H9 (cell line): ENCODE measurements at regions not wholly inside any gene's neighbourhood (a gene's known extent, or its start where the extent isn't known, plus 50 kb on each side); places are given as distances from the start of the nearest gene placed in this dataset.

Experiments used
- DNase-seq: peaks from one replicate; pipeline ENCODE4 v3.0.0-alpha.2; 2017
- H2AFZ ChIP-seq: one replicate; pipeline ENCODE4 v1.6.1; 2013; ENCODE audit warnings: mild to moderate bottlenecking, low read length, control low read depth, moderate library complexity
- H2AK5ac ChIP-seq: 2 replicates; pipeline ENCODE4 v1.6.1; 2013; ENCODE audit warnings: low read length, control low read depth, mixed read lengths; ENCODE audit not compliant: insufficient read length
- H2BK120ac ChIP-seq: one replicate; pipeline ENCODE4 v1.6.1; 2013; ENCODE audit warnings: low read depth, mild to moderate bottlenecking, low read length, control low read depth, inconsistent platforms; ENCODE audit not compliant: poor library complexity, severe bottlenecking
- H2BK12ac ChIP-seq: 2 replicates; pipeline ENCODE4 v1.6.1; 2013; ENCODE audit warnings: low read length, control low read depth, mixed read lengths, low read depth; ENCODE audit not compliant: insufficient read length
- H2BK15ac ChIP-seq: 2 replicates; pipeline ENCODE4 v1.6.1; 2013; ENCODE audit warnings: low read depth, low read length, control low read depth
- H2BK20ac ChIP-seq: one replicate; pipeline ENCODE4 v1.6.1; 2013; ENCODE audit warnings: low read depth, mild to moderate bottlenecking, low read length, control low read depth, inconsistent platforms; ENCODE audit not compliant: poor library complexity, severe bottlenecking
- H2BK5ac ChIP-seq: 2 replicates; pipeline ENCODE4 v1.6.1; 2013; ENCODE audit warnings: low read length, control low read depth, mixed read lengths; ENCODE audit not compliant: insufficient read length
- H3K14ac ChIP-seq: 2 replicates; pipeline ENCODE4 v1.6.1; 2013; ENCODE audit warnings: low read length, control low read depth; ENCODE audit not compliant: insufficient read depth
- H3K18ac ChIP-seq: 2 replicates; pipeline ENCODE4 v1.6.1; 2013; ENCODE audit warnings: low read depth, mild to moderate bottlenecking, mixed read lengths, low read length, control low read depth; ENCODE audit not compliant: insufficient read length
- H3K23ac ChIP-seq: 2 replicates; pipeline ENCODE4 v1.6.1; 2013; ENCODE audit warnings: low read length, control low read depth, mixed read lengths, low read depth; ENCODE audit not compliant: insufficient read length
- H3K23me2 ChIP-seq: 2 replicates; pipeline ENCODE4 v1.6.1; 2013; ENCODE audit warnings: low read depth, mild to moderate bottlenecking, mixed read lengths, low read length, control low read depth; ENCODE audit not compliant: insufficient read length, poor library complexity, severe bottlenecking
- H3K27ac ChIP-seq: 2 replicates; pipeline ENCODE4 v1.5.1; 2013; ENCODE audit warnings: low read length, control low read depth, mixed read lengths, low read depth; ENCODE audit not compliant: insufficient read length
- H3K27me3 ChIP-seq: 2 replicates; pipeline ENCODE4 v1.6.1; 2013; ENCODE audit warnings: low read length, control low read depth, inconsistent platforms; ENCODE audit not compliant: insufficient read depth
- H3K4ac ChIP-seq: 2 replicates; pipeline ENCODE4 v1.6.1; 2013; ENCODE audit warnings: low read depth, mild to moderate bottlenecking, control low read depth, inconsistent platforms, low read length, moderate library complexity
- H3K4me1 ChIP-seq: 2 replicates; pipeline ENCODE4 v1.6.1; 2013; ENCODE audit warnings: low read length, control low read depth, inconsistent platforms; ENCODE audit not compliant: insufficient read depth
- H3K4me2 ChIP-seq: 2 replicates; pipeline ENCODE4 v1.6.1; 2013; ENCODE audit warnings: low read length, control low read depth, mixed read lengths; ENCODE audit not compliant: insufficient read length, insufficient read depth
- H3K56ac ChIP-seq: 2 replicates; pipeline ENCODE4 v1.6.1; 2013; ENCODE audit warnings: low read depth, mild to moderate bottlenecking, mixed read lengths, low read length, control low read depth; ENCODE audit not compliant: insufficient read length
- H3K79me1 ChIP-seq: 2 replicates; pipeline ENCODE4 v1.6.1; 2013; ENCODE audit warnings: low read depth, mild to moderate bottlenecking, moderate library complexity, low read length, control low read depth, inconsistent platforms; ENCODE audit not compliant: insufficient read depth, poor library complexity, severe bottlenecking
- H3K79me2 ChIP-seq: 2 replicates; pipeline ENCODE4 v1.6.1; 2013; ENCODE audit warnings: low read length, control low read depth, inconsistent platforms; ENCODE audit not compliant: insufficient read depth
- H3K9ac ChIP-seq: 2 replicates; pipeline ENCODE4 v1.6.1; 2013; ENCODE audit warnings: low read length, control low read depth, mixed read lengths; ENCODE audit not compliant: insufficient read length; ENCODE audit errors: extremely low read depth
- H3K9me3 ChIP-seq: one replicate; pipeline ENCODE4 v1.6.1; 2013; ENCODE audit warnings: low read depth, low read length, inconsistent platforms; ENCODE audit not compliant: control insufficient read depth
- H3T11ph ChIP-seq: one replicate; pipeline ENCODE4 v1.6.1; 2013; ENCODE audit warnings: mild to moderate bottlenecking, low read length, control low read depth, inconsistent platforms
- H4K20me1 ChIP-seq: one replicate; pipeline ENCODE4 v1.6.1; 2013; ENCODE audit not compliant: control insufficient read depth, insufficient read length, insufficient read depth
- H4K5ac ChIP-seq: 2 replicates; pipeline ENCODE4 v1.6.1; 2013; ENCODE audit warnings: low read depth, mild to moderate bottlenecking, mixed read lengths, low read length, control low read depth; ENCODE audit not compliant: insufficient read length
- H4K8ac ChIP-seq: replicated peaks from 2 replicates; pipeline ENCODE4 v1.6.1; 2013; ENCODE audit warnings: low read length, control low read depth, mixed read lengths, low read depth; ENCODE audit not compliant: insufficient read length
- H4K91ac ChIP-seq: 2 replicates; pipeline ENCODE4 v1.6.1; 2013; ENCODE audit warnings: low read depth, mild to moderate bottlenecking, moderate library complexity, mixed read lengths, low read length, control low read depth; ENCODE audit not compliant: insufficient read length
- H3K27ac Mint-ChIP-seq, 3 experiments: 2 replicates in 2 of 3; 3 replicates in 1 of 3; pipeline ENCODE4 v1.8.0; 2020 to 2021; ENCODE audit warnings: mixed read lengths in 3 of 3, mild to moderate bottlenecking in 1 of 3, moderate library complexity in 1 of 3
- H3K27me3 Mint-ChIP-seq: 2 replicates; pipeline ENCODE4 v1.8.0; 2021; ENCODE audit warnings: low read depth, mild to moderate bottlenecking, moderate library complexity, mixed read lengths
- H3K36me3 Mint-ChIP-seq, 3 experiments: 2 replicates in 2 of 3; 3 replicates in 1 of 3; pipeline ENCODE4 v1.8.0; 2020 to 2021; ENCODE audit warnings: low read depth in 3 of 3, mixed read lengths in 3 of 3; ENCODE audit not compliant: insufficient read depth in 1 of 3
- H3K4me1 Mint-ChIP-seq, 2 experiments: 2 replicates each; pipeline ENCODE4 v1.8.0; 2020; ENCODE audit warnings: mixed read lengths in 2 of 2
- H3K4me3 Mint-ChIP-seq, 2 experiments: 2 replicates in 1 of 2; 3 replicates in 1 of 2; pipeline ENCODE4 v1.8.0; 2020 to 2021; ENCODE audit warnings: mild to moderate bottlenecking in 2 of 2, mixed read lengths in 2 of 2, moderate library complexity in 1 of 2
- H3K9me3 Mint-ChIP-seq, 2 experiments: 2 replicates in 1 of 2; 3 replicates in 1 of 2; pipeline ENCODE4 v1.8.0; 2020; ENCODE audit warnings: mild to moderate bottlenecking in 2 of 2, mixed read lengths in 2 of 2, moderate library complexity in 1 of 2
- WGBS: extraction: QIAGEN DNeasy Blood & Tissue Kit; methylation state at CpG from one replicate; pipeline ENCODE4 v1.1.7; 2013; ENCODE audit warnings: missing lambda C conversion rate, low lambda C conversion rate, mixed read lengths; ENCODE audit not compliant: insufficient read length; ENCODE audit errors: extremely low coverage; 5-methylcytosine and 5-hydroxymethylcytosine counted together
- TF ChIP-seq, protein P1 (sequence below): fragments of 200-600 bp; sonication (generic); conservative IDR thresholded peaks from 3 replicates; pipeline ENCODE4 v1.8.0; 2021; ENCODE audit warnings: antibody characterized with exemption, mild to moderate bottlenecking

DNA sequence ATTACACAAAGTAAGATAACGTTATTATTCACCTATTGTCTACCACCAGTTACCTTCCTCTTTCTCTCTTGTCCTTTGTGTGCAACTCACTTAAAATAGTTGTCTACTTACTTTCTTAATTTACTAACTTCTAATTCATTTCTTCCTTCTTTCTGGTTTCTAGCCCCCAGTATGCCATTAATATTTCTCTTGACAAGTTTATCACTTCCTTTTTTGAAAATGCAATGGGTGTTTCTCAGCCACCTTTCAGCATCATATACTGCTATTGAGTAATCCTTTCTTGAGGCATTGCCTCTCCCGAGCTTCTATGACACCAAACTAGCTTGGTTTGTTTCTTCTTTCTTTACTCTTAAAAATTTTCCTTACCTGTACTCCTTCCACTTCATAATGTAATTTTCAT, 633.6 kb downstream of the TMTC2 start:
- Histone ChIP-seq H3K79me2 (no peaks in the 10 kb centered on the region), H2BK12ac (no peak overlapping the region), H2BK20ac (no peak overlapping the region), H3K9ac (no peak overlapping the region), H2BK15ac (no peak overlapping the region), H4K5ac (no peak overlapping the region), H4K8ac (no peak overlapping the region), H3K27me3 (no peaks in the 10 kb centered on the region), H3T11ph (no peak overlapping the region), H3K4ac (no peak overlapping the region), H3K23me2 (no peaks in the 10 kb centered on the region), H3K4me1 (no peaks in the 10 kb centered on the region), H3K4me2 (no peak overlapping the region), H2AK5ac (no peak overlapping the region), H2AFZ (no peak overlapping the region), H3K18ac (no peak overlapping the region), H3K23ac (no peak overlapping the region), H3K9me3 (no peaks in the 10 kb centered on the region), H3K56ac (no peak overlapping the region), H2BK120ac (no peak overlapping the region), H2BK5ac (no peak overlapping the region), H4K20me1 (no peaks in the 10 kb centered on the region), H3K27ac (no peak overlapping the region), H3K14ac (no peak overlapping the region), H3K79me1 (no peaks in the 10 kb centered on the region), H4K91ac (no peak overlapping the region)
- no peaks in the 10 kb centered on the region for H3K36me3 Mint-ChIP-seq
- H3K27me3 Mint-ChIP-seq, result no peaks in the 10 kb centered on the region
- no peak overlapping the region for H3K27ac Mint-ChIP-seq
- DNase-seq, result no peak
- no peaks in the 10 kb centered on the region for H3K4me1 Mint-ChIP-seq
- H3K4me3 Mint-ChIP-seq, result no peak overlapping the region
- no CpG with 5 or more reads among the region's 2 CpGs for WGBS
- TF ChIP-seq, protein P1, sequence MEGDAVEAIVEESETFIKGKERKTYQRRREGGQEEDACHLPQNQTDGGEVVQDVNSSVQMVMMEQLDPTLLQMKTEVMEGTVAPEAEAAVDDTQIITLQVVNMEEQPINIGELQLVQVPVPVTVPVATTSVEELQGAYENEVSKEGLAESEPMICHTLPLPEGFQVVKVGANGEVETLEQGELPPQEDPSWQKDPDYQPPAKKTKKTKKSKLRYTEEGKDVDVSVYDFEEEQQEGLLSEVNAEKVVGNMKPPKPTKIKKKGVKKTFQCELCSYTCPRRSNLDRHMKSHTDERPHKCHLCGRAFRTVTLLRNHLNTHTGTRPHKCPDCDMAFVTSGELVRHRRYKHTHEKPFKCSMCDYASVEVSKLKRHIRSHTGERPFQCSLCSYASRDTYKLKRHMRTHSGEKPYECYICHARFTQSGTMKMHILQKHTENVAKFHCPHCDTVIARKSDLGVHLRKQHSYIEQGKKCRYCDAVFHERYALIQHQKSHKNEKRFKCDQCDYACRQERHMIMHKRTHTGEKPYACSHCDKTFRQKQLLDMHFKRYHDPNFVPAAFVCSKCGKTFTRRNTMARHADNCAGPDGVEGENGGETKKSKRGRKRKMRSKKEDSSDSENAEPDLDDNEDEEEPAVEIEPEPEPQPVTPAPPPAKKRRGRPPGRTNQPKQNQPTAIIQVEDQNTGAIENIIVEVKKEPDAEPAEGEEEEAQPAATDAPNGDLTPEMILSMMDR, result no peak
- no peaks in the 10 kb centered on the region for H3K9me3 Mint-ChIP-seq
